ENCODE measurements at regions not wholly inside any gene's neighbourhood (a gene's known extent, or its start where the extent isn't known, plus 50 kb on each side); places are given as distances from the start of the nearest gene placed in this dataset.

GRCh38 chr18:28584731-28585130 lies 407.8 kb upstream of the CDH2 start:
- TF ChIP-seq, protein P1, sequence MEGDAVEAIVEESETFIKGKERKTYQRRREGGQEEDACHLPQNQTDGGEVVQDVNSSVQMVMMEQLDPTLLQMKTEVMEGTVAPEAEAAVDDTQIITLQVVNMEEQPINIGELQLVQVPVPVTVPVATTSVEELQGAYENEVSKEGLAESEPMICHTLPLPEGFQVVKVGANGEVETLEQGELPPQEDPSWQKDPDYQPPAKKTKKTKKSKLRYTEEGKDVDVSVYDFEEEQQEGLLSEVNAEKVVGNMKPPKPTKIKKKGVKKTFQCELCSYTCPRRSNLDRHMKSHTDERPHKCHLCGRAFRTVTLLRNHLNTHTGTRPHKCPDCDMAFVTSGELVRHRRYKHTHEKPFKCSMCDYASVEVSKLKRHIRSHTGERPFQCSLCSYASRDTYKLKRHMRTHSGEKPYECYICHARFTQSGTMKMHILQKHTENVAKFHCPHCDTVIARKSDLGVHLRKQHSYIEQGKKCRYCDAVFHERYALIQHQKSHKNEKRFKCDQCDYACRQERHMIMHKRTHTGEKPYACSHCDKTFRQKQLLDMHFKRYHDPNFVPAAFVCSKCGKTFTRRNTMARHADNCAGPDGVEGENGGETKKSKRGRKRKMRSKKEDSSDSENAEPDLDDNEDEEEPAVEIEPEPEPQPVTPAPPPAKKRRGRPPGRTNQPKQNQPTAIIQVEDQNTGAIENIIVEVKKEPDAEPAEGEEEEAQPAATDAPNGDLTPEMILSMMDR (IDR thresholded peaks at IDR 0.05; ENCODE audit: poor library complexity), result no peak
- no peak for TF ChIP-seq EZH2 (IDR thresholded peaks at IDR 0.05; ENCODE audit: borderline replicate concordance)

Data from hepatocyte (in vitro differentiated cells).